Calu3 (cell line): ENCODE measurements at regions not wholly inside any gene's neighbourhood (a gene's known extent, or its start where the extent isn't known, plus 50 kb on each side); places are given as distances from the start of the nearest gene placed in this dataset.
"Not testable (repeated sequence)": the region's sequence is repeated elsewhere in the genome, so short reads cannot be mapped to it uniquely, and the experiment has no call there.

Source experiments
- BruUV-seq: library from RNA; stranded (reverse); fragments of 400-500 nt; replicated peaks from 2 replicates; lab custom pipeline; 2021; lab: Mats Ljungman, UMichigan
- CTCF ChIA-PET: fragments of 300-600 bp; sonication (Branson Sonifier 250); formaldehyde crosslinking; loops from one replicate; lab custom pipeline; 2022; ENCODE audit warnings: antibody characterized with exemption; lab: Charles Lee
- DNase-seq: peaks from one replicate; pipeline ENCODE4 v3.0.0; 2022
- H3K27ac Mint-ChIP-seq: one replicate; pipeline ENCODE4 v1.8.0; 2022; ENCODE audit warnings: mixed read lengths; ENCODE audit not compliant: unreplicated experiment
- H3K27me3 Mint-ChIP-seq: one replicate; pipeline ENCODE4 v1.8.0; 2022; ENCODE audit warnings: mixed read lengths; ENCODE audit not compliant: unreplicated experiment
- H3K36me3 Mint-ChIP-seq: one replicate; pipeline ENCODE4 v1.8.0; 2022; ENCODE audit warnings: mild to moderate bottlenecking, moderate library complexity, mixed read lengths; ENCODE audit not compliant: insufficient read depth, unreplicated experiment
- H3K4me1 Mint-ChIP-seq: one replicate; pipeline ENCODE4 v1.8.0; 2022; ENCODE audit warnings: mild to moderate bottlenecking, low read depth, mixed read lengths; ENCODE audit not compliant: unreplicated experiment
- H3K4me3 Mint-ChIP-seq: one replicate; pipeline ENCODE4 v1.8.0; 2022; ENCODE audit warnings: mild to moderate bottlenecking, low read depth, moderate library complexity, mixed read lengths; ENCODE audit not compliant: unreplicated experiment
- H3K9me3 Mint-ChIP-seq: one replicate; pipeline ENCODE4 v1.8.0; 2022; ENCODE audit warnings: low read depth, mixed read lengths; ENCODE audit not compliant: unreplicated experiment
- intact Hi-C: fragments of 100-400 bp; cut with micrococcal nuclease; formaldehyde crosslinking; loops from one replicate; pipeline ENCODE4 v1.10.0; 2022; ENCODE audit not compliant: unreplicated experiment
- TF ChIP-seq, protein P1 (sequence below): fragments of 200-600 bp; IDR thresholded peaks from one replicate; pipeline ENCODE4 v1.8.0; 2022; ENCODE audit warnings: antibody characterized with exemption; ENCODE audit not compliant: unreplicated experiment

GRCh38 chr16:59964232-59964924, 1230.3 kb upstream of the GOT2 start:
- Mint-ChIP-seq H3K27ac (no peak overlapping the region), H3K4me3 (no peak overlapping the region), H3K4me1 (no peaks in the 10 kb centered on the region), H3K36me3 (no peaks in the 10 kb centered on the region), H3K9me3 (peaks cover 10% of the 10 kb centered on the region), H3K27me3 (no peaks in the 10 kb centered on the region)
- TF ChIP-seq, protein P1, sequence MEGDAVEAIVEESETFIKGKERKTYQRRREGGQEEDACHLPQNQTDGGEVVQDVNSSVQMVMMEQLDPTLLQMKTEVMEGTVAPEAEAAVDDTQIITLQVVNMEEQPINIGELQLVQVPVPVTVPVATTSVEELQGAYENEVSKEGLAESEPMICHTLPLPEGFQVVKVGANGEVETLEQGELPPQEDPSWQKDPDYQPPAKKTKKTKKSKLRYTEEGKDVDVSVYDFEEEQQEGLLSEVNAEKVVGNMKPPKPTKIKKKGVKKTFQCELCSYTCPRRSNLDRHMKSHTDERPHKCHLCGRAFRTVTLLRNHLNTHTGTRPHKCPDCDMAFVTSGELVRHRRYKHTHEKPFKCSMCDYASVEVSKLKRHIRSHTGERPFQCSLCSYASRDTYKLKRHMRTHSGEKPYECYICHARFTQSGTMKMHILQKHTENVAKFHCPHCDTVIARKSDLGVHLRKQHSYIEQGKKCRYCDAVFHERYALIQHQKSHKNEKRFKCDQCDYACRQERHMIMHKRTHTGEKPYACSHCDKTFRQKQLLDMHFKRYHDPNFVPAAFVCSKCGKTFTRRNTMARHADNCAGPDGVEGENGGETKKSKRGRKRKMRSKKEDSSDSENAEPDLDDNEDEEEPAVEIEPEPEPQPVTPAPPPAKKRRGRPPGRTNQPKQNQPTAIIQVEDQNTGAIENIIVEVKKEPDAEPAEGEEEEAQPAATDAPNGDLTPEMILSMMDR = no peak
- no peak for DNase-seq
- intact Hi-C loops = no loop called here
- BruUV-seq = no TSS peak
- CTCF ChIA-PET = no interaction called here

- no peak overlapping the region for H3K4me3 Mint-ChIP-seq
- CTCF ChIA-PET = no interaction called here
- H3K9me3 Mint-ChIP-seq = peaks cover 10% of the 10 kb centered on the region
- intact Hi-C loops = no loop called here
- no peaks in the 10 kb centered on the region for H3K4me1 Mint-ChIP-seq
- no peaks in the 10 kb centered on the region for H3K36me3 Mint-ChIP-seq
- DNase-seq = no peak
- no TSS peak for BruUV-seq
- no peak overlapping the region for H3K27ac Mint-ChIP-seq
- H3K27me3 Mint-ChIP-seq = no peaks in the 10 kb centered on the region
- TF ChIP-seq, protein P1 = no peak
Measured at GRCh38 chr16:59959311-59959710, 1225.2 kb upstream of the GOT2 start.

DNA sequence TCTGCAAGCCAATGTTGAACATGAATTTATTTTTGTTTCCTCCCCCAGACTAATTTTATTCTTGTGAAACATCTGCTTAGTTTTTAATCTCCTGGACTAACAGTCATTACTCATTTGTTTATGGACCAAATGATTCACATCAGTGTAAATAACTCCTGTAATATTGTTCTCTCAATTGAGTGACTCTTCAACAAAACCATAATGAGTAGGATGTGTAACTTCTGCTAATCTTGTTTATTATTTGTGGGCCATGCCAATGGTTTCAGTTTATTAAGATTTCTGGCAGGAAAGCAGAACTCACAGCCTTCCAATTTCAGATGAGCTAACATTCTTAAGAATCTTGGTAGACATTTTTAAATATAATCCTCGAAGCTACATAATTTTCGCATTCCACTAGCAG, 1216.3 kb upstream of the GOT2 start:
- CTCF ChIA-PET = interaction anchor here (0.6 kb wide), 1 partner anchor 37 kb away, joined by 3 read pairs; no protein-coding TSS in a partner anchor
- Mint-ChIP-seq H3K36me3 (no peaks in the 10 kb centered on the region), H3K9me3 (peaks cover 6% of the 10 kb centered on the region), H3K27me3 (no peaks in the 10 kb centered on the region), H3K4me3 (no peak overlapping the region), H3K4me1 (no peaks in the 10 kb centered on the region), H3K27ac (no peak overlapping the region)
- DNase-seq = no peak
- BruUV-seq = no TSS peak
- TF ChIP-seq, protein P1 = no peak
- intact Hi-C loops = no loop called here

DNA sequence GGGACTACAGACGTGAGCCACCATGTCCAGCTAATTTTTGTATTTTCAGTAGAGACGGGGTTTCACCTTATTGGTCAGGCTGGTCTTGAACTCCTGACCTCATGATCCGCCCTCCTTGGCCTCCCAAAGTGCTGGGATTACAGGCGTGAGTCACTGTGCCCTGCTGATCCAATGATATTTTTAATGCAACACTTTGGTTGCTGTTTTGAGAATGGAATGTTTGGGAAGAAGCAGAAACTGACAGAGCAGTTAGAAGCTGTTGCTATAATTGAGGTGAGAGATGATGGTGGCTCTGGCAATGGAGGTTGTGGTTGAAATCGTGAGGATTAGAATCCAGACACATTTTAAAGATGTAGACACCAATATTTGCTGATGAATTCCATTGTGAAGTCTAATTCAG, 1209.9 kb upstream of the GOT2 start:
- intact Hi-C loops, H3K27me3 Mint-ChIP-seq, DNase-seq, H3K4me3 Mint-ChIP-seq, H3K27ac Mint-ChIP-seq, H3K36me3 Mint-ChIP-seq, H3K9me3 Mint-ChIP-seq, H3K4me1 Mint-ChIP-seq, BruUV-seq, CTCF ChIA-PET: not testable (repeated sequence)

GRCh38 chr16:59941594-59941993, 1207.5 kb upstream of the GOT2 start:
- TF ChIP-seq, protein P1 = no peak
- intact Hi-C loops = no loop called here
- no peak overlapping the region for H3K27ac Mint-ChIP-seq
- H3K4me1 Mint-ChIP-seq = no peaks in the 10 kb centered on the region
- H3K9me3 Mint-ChIP-seq = peaks cover 5% of the 10 kb centered on the region
- no TSS peak for BruUV-seq
- CTCF ChIA-PET = interaction anchor here (1.1 kb wide), 1 partner anchor 10 kb away, joined by 3 read pairs; no protein-coding TSS in a partner anchor
- H3K4me3 Mint-ChIP-seq = no peak overlapping the region
- DNase-seq = no peak
- H3K36me3 Mint-ChIP-seq = no peaks in the 10 kb centered on the region
- no peaks in the 10 kb centered on the region for H3K27me3 Mint-ChIP-seq
